ENCODE measurements at regions not wholly inside any gene's neighbourhood (a gene's known extent, or its start where the extent isn't known, plus 50 kb on each side); places are given as distances from the start of the nearest gene placed in this dataset.

DNA sequence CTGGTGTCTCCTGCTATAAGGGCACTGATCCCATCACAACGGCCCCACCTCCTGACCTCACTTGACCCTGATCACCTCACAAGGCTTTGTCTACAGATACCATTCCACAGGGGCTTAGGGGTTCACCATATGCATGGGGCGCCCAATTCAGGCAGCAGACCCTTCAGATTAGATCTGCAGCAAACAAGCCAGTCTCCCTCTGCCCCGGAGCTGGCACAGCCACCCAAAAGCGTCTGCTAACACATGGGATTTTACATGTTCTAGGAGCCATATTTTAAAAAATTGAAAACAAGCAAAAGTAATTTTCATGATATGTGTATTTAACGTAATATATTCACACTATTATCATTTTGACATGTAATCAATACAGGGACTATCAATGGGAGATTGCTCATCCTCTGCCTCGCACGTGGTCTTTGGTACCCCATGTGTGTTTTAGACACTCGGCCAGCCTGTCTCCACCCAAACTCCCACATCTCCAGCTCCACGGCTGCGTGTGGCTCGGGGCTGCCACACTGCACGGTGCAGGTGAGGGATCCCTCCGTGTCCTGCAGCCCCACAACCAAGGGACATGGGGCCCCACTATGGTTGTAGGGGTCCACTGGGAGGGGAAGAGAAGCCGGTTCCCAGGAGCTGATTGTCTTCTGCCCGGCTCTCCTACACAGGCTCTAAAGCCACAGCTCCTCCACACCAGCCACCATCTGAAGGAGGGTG, 107.6 kb downstream of the RBFOX3 start:
- Histone ChIP-seq H3K9ac (ENCODE audit: low read depth, low read length) (no peak overlapping the region), H3K4me3 (ENCODE audit: low read depth in 1 of 2, low read length in 2 of 2) (no peak overlapping the region), H3K4me2 (ENCODE audit: insufficient read depth, low read length) (no peak overlapping the region), H3K27me3 (ENCODE audit: insufficient read depth, low read length, poor library complexity) (no peaks in the 10 kb centered on the region), H3K9me3 (ENCODE audit: insufficient read depth, low read length, severe bottlenecking) (no peaks in the 10 kb centered on the region), H3K36me3 (ENCODE audit: insufficient read depth, low read length) (no peaks in the 10 kb centered on the region), H3K27ac (ENCODE audit: low read length) (no peak overlapping the region), H4K20me1 (ENCODE audit: insufficient read depth, low read length) (no peaks in the 10 kb centered on the region), H3K79me2 (ENCODE audit: insufficient read depth, low read length) (no peaks in the 10 kb centered on the region), H2AFZ (ENCODE audit: low read depth, low read length) (no peak overlapping the region), H3K4me1 (ENCODE audit: insufficient read depth, low read length) (no peaks in the 10 kb centered on the region)
- DNase-seq (no peak), ATAC-seq (ENCODE audit: insufficient read depth, low read depth) (no peak)
- TF ChIP-seq, protein P1, sequence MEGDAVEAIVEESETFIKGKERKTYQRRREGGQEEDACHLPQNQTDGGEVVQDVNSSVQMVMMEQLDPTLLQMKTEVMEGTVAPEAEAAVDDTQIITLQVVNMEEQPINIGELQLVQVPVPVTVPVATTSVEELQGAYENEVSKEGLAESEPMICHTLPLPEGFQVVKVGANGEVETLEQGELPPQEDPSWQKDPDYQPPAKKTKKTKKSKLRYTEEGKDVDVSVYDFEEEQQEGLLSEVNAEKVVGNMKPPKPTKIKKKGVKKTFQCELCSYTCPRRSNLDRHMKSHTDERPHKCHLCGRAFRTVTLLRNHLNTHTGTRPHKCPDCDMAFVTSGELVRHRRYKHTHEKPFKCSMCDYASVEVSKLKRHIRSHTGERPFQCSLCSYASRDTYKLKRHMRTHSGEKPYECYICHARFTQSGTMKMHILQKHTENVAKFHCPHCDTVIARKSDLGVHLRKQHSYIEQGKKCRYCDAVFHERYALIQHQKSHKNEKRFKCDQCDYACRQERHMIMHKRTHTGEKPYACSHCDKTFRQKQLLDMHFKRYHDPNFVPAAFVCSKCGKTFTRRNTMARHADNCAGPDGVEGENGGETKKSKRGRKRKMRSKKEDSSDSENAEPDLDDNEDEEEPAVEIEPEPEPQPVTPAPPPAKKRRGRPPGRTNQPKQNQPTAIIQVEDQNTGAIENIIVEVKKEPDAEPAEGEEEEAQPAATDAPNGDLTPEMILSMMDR (IDR thresholded peaks at IDR 0.05; ENCODE audit: borderline replicate concordance, extremely low read depth, low read length, poor library complexity, severe bottlenecking): no peak
- no peak for TF ChIP-seq EZH2 (IDR thresholded peaks at IDR 0.05; ENCODE audit: borderline replicate concordance, low read depth, low read length, severe bottlenecking)

- TF ChIP-seq, protein P1 (IDR thresholded peaks at IDR 0.05; ENCODE audit: borderline replicate concordance, extremely low read depth, low read length, poor library complexity, severe bottlenecking): no peak
- TF ChIP-seq EZH2 (IDR thresholded peaks at IDR 0.05; ENCODE audit: borderline replicate concordance, low read depth, low read length, severe bottlenecking): no peak
- DNase-seq: no peak
- no peaks in the 10 kb centered on the region for H3K27me3 ChIP-seq (ENCODE audit: insufficient read depth, low read length, poor library complexity)
Observed at GRCh38 chr17:79501910-79502309, 108.9 kb downstream of the RBFOX3 start.

GRCh38 chr17:79500745-79501618, 109.9 kb downstream of the RBFOX3 start:
- ATAC-seq (ENCODE audit: insufficient read depth, low read depth) (no peak), DNase-seq (no peak)
- Histone ChIP-seq H2AFZ (ENCODE audit: low read depth, low read length) (no peak overlapping the region), H3K27me3 (ENCODE audit: insufficient read depth, low read length, poor library complexity) (no peaks in the 10 kb centered on the region), H4K20me1 (ENCODE audit: insufficient read depth, low read length) (no peaks in the 10 kb centered on the region), H3K36me3 (ENCODE audit: insufficient read depth, low read length) (no peaks in the 10 kb centered on the region), H3K27ac (ENCODE audit: low read length) (no peak overlapping the region), H3K4me3 (ENCODE audit: low read depth in 1 of 2, low read length in 2 of 2) (no peak overlapping the region), H3K79me2 (ENCODE audit: insufficient read depth, low read length) (no peaks in the 10 kb centered on the region), H3K4me2 (ENCODE audit: insufficient read depth, low read length) (no peak overlapping the region), H3K4me1 (ENCODE audit: insufficient read depth, low read length) (no peaks in the 10 kb centered on the region), H3K9ac (ENCODE audit: low read depth, low read length) (no peak overlapping the region), H3K9me3 (ENCODE audit: insufficient read depth, low read length, severe bottlenecking) (no peaks in the 10 kb centered on the region)
- no peak for TF ChIP-seq EZH2 (IDR thresholded peaks at IDR 0.05; ENCODE audit: borderline replicate concordance, low read depth, low read length, severe bottlenecking)
- TF ChIP-seq, protein P1 (IDR thresholded peaks at IDR 0.05; ENCODE audit: borderline replicate concordance, extremely low read depth, low read length, poor library complexity, severe bottlenecking): no peak

More at GRCh38 chr17:79501910-79502309, 108.9 kb downstream of the RBFOX3 start:
- Histone ChIP-seq H4K20me1 (ENCODE audit: insufficient read depth, low read length) (no peaks in the 10 kb centered on the region), H3K4me1 (ENCODE audit: insufficient read depth, low read length) (no peaks in the 10 kb centered on the region), H3K9me3 (ENCODE audit: insufficient read depth, low read length, severe bottlenecking) (no peaks in the 10 kb centered on the region), H3K36me3 (ENCODE audit: insufficient read depth, low read length) (no peaks in the 10 kb centered on the region), H2AFZ (ENCODE audit: low read depth, low read length) (no peak overlapping the region), H3K4me3 (ENCODE audit: low read depth in 1 of 2, low read length in 2 of 2) (no peak overlapping the region), H3K79me2 (ENCODE audit: insufficient read depth, low read length) (no peaks in the 10 kb centered on the region), H3K4me2 (ENCODE audit: insufficient read depth, low read length) (no peak overlapping the region), H3K9ac (ENCODE audit: low read depth, low read length) (no peak overlapping the region), H3K27ac (ENCODE audit: low read length) (no peak overlapping the region)
- ATAC-seq (ENCODE audit: insufficient read depth, low read depth): no peak

Measured in DND-41 (cell line).